ENCODE measurements at regions not wholly inside any gene's neighbourhood (a gene's known extent, or its start where the extent isn't known, plus 50 kb on each side); places are given as distances from the start of the nearest gene placed in this dataset.

DNA sequence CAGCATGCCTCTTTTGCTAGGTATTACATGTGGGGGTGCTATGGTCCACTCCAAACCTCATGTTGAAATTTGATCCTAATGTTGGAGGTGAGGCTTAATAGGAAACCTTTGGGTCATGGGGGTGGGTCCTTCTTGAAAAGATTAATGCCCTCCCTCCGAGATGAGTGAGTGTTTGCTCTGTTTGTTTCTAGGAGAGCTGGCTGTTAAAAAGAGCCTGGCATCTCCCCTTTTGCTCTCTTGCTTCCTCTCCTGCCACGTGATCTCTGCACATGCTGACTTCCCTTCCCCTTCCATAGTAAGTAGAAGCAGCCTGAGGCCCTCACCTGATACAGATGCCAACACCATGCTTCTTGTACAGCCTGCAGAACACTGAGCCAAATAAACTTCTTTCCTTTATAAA, 104.5 kb downstream of the FAT3 start:
- Mint-ChIP-seq H3K4me3 (no peak overlapping the region), H3K27me3 (ENCODE audit: low read depth) (no peaks in the 10 kb centered on the region), H3K9me3 (ENCODE audit: insufficient read depth) (no peaks in the 10 kb centered on the region), H3K27ac (no peak overlapping the region), H3K36me3 (ENCODE audit: low read depth) (no peaks in the 10 kb centered on the region), H3K4me1 (ENCODE audit: low read depth) (no peaks in the 10 kb centered on the region)
- ATAC-seq (no peak), DNase-seq (no peak)
- POLR2A ChIA-PET: no interaction called here
- CTCF ChIA-PET: no interaction called here

DNA sequence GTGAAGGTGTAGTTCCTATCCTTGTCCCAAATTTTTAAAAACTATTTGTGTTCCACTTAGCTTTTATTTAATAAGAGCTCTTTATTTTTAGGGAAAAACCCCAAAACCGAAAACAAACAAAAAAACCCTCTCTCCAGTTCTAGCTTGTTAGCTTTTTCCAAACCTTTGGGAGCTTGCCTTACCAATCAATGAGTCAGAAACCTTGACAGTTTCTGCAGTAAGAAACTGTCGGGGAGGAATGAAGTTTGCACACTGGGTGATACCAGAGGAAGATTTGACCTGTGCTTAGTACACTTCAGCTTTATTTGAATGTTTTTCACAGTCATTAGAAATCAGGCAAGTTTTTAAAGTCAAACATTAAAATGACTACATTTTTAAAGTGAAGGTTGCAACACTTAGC, 105.0 kb downstream of the FAT3 start:
- H3K4me1 Mint-ChIP-seq (ENCODE audit: low read depth): no peaks in the 10 kb centered on the region
- H3K4me3 Mint-ChIP-seq: no peak overlapping the region
- ChIA-PET CTCF (no interaction called here), POLR2A (no interaction called here)
- DNase-seq (no peak), ATAC-seq (no peak)
- no peaks in the 10 kb centered on the region for H3K36me3 Mint-ChIP-seq (ENCODE audit: low read depth)
- no peaks in the 10 kb centered on the region for H3K27me3 Mint-ChIP-seq (ENCODE audit: low read depth)
- no peak overlapping the region for H3K27ac Mint-ChIP-seq
- no peaks in the 10 kb centered on the region for H3K9me3 Mint-ChIP-seq (ENCODE audit: insufficient read depth)

DNA sequence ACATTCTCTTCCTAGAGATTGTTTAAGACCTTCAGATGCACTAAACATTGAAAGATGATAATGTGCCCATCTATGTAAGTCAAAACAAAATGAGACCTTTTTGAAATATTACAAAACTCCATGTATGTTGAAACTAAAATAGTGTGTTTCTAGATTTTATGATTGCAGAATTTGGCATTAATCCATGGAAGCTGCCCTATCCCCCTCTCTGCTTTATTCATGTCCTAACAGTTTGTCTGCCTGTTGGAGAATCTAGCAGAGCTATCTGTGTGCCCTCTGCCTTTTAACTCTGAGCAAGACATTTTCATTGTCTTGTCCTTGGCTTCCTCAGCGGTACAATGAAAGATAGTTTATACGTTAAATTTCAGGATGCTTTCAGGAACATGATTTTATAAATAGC, 105.5 kb downstream of the FAT3 start:
- DNase-seq (no peak), ATAC-seq (no peak)
- Mint-ChIP-seq H3K4me1 (ENCODE audit: low read depth) (no peaks in the 10 kb centered on the region), H3K36me3 (ENCODE audit: low read depth) (no peaks in the 10 kb centered on the region), H3K9me3 (ENCODE audit: insufficient read depth) (no peaks in the 10 kb centered on the region), H3K4me3 (no peak overlapping the region), H3K27ac (no peak overlapping the region), H3K27me3 (ENCODE audit: low read depth) (no peaks in the 10 kb centered on the region)
- CTCF ChIA-PET: no interaction called here
- POLR2A ChIA-PET: no interaction called here

DNA sequence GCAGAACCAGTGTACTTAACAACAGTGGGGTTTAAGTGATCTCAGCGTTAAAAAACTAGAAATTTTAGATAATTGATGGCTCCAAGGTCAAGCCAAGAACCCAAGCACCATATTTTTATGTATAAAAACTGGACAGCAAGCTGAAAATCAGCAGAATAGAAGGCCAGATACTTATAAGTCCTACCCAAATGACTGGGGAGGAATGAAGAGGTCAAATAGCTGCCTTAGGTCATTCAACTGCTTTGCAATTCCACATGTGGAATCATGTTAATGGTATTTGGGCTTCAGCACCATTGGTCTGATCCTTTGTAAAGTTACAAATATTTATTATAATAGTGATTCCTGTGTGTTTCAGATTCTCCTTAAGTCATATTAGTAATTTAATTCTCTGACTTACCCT, 108.4 kb downstream of the FAT3 start:
- no peak overlapping the region for H3K4me3 Mint-ChIP-seq
- no peaks in the 10 kb centered on the region for H3K27me3 Mint-ChIP-seq (ENCODE audit: low read depth)
- H3K4me1 Mint-ChIP-seq (ENCODE audit: low read depth): no peaks in the 10 kb centered on the region
- no peaks in the 10 kb centered on the region for H3K36me3 Mint-ChIP-seq (ENCODE audit: low read depth)
- no peak overlapping the region for H3K27ac Mint-ChIP-seq
- H3K9me3 Mint-ChIP-seq (ENCODE audit: insufficient read depth): no peaks in the 10 kb centered on the region
- POLR2A ChIA-PET: no interaction called here
- CTCF ChIA-PET: no interaction called here
- DNase-seq (no peak), ATAC-seq (no peak)

DNA sequence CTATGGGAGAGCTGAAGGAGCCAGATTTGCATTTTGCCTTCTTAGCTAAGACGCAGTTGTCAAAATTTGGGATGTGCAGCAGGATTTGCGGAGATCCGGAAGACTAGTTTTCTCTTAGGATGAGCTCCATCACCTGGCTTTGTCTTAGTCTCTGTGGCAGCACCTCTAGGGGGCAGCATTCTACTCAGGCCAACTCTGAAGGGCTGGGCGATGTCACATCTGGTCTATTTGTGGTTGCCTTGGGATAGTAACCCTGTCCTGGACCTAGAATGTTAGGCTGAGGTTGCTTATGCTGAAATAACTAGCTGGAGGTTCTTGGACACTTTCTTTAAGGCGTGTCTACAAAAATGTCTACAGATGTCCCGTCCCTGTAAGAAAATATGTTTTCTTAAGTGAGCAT, 116.2 kb downstream of the FAT3 start:
- no peak for DNase-seq
- no peak overlapping the region for H3K4me3 Mint-ChIP-seq
- CTCF ChIA-PET: no interaction called here
- POLR2A ChIA-PET: no interaction called here
- no peaks in the 10 kb centered on the region for H3K36me3 Mint-ChIP-seq (ENCODE audit: low read depth)
- no peaks in the 10 kb centered on the region for H3K9me3 Mint-ChIP-seq (ENCODE audit: insufficient read depth)
- no peak for ATAC-seq
- no peak overlapping the region for H3K27ac Mint-ChIP-seq
- H3K27me3 Mint-ChIP-seq (ENCODE audit: low read depth): no peaks in the 10 kb centered on the region
- no peaks in the 10 kb centered on the region for H3K4me1 Mint-ChIP-seq (ENCODE audit: low read depth)

DNA sequence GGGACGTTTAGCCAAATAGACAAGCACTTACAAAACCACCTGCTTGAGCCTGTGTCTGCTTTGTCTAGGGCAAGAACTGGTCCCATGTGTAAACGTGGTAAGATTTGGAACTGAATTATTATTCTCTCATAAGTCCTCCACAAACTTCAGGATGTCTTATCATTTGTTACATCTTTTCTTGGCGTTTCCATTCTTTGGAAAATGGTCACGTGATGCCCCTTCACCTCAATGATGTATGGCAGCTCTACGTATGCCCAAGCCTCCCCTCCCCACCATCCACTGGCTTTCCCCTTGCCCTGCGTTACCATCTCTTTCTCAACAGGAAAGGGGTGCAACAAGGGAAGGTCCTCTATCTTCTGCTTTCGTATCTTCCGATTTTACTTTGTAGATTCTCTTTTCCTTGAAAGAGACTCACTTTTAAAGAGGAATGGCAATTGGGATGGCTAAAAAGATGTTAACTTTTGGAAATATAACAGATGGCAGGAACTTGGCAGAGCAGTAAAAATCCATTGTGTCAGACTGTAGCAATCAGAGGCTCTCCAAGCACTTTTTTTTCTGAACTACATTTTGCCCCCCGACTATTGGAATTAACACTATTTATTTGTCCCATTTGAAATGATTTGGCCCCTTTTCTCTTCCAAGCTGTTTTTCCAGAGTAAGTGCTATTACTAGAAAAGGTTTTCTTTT, 117.6 kb downstream of the FAT3 start:
- Mint-ChIP-seq H3K4me3 (no peak overlapping the region), H3K27ac (no peak overlapping the region), H3K9me3 (ENCODE audit: insufficient read depth) (no peaks in the 10 kb centered on the region), H3K4me1 (ENCODE audit: low read depth) (no peaks in the 10 kb centered on the region), H3K27me3 (ENCODE audit: low read depth) (no peaks in the 10 kb centered on the region), H3K36me3 (ENCODE audit: low read depth) (no peaks in the 10 kb centered on the region)
- ChIA-PET CTCF (no interaction called here), POLR2A (no interaction called here)
- no peak for DNase-seq
- no peak for ATAC-seq

DNA sequence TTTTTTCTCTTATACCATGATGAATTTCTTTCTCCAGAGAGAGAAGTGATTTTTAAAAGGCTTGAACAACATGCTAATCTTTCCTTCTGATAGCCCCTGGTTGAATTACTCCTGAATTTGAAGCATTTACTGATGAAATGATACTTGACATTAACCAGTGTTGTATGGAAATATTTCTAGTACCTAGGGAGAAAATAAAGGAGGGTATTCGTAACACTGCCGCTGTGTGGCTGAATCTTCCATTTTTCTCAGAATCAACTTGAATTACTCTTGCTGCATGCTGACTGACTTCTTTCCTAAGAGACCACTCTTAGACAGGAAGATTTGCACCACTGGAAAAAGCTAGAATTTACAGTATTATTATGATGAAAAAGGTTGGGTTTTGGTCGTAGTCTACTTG, 118.3 kb downstream of the FAT3 start:
- Mint-ChIP-seq H3K4me3 (no peak overlapping the region), H3K9me3 (ENCODE audit: insufficient read depth) (no peaks in the 10 kb centered on the region), H3K4me1 (ENCODE audit: low read depth) (no peaks in the 10 kb centered on the region), H3K36me3 (ENCODE audit: low read depth) (no peaks in the 10 kb centered on the region), H3K27ac (no peak overlapping the region), H3K27me3 (ENCODE audit: low read depth) (no peaks in the 10 kb centered on the region)
- ChIA-PET CTCF (no interaction called here), POLR2A (no interaction called here)
- DNase-seq (no peak), ATAC-seq (no peak)

DNA sequence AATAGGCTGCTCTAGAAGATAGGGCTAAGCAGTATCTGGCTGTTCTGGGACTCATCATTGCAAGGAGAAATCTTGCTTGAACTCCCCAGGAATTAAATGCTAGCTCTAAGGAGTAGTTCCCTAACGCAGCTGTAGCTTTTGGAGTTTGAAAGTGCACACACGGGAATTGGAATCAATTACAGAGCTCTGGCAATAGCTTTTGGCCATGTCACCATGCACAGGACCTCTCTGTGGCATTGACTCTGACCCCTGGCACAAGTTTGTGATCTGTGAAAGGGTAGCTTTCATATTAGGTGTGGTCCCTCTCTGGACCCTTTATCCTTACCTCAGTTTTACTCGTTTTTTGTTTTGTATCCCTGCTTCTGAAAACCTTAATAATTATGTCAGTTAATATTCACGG, 121.6 kb downstream of the FAT3 start:
- CTCF ChIA-PET: no interaction called here
- DNase-seq: no peak
- no peak for ATAC-seq
- H3K4me3 Mint-ChIP-seq: no peak overlapping the region
- H3K9me3 Mint-ChIP-seq (ENCODE audit: insufficient read depth): no peaks in the 10 kb centered on the region
- no peaks in the 10 kb centered on the region for H3K4me1 Mint-ChIP-seq (ENCODE audit: low read depth)
- H3K27ac Mint-ChIP-seq: no peak overlapping the region
- POLR2A ChIA-PET: no interaction called here
- H3K36me3 Mint-ChIP-seq (ENCODE audit: low read depth): no peaks in the 10 kb centered on the region
- no peaks in the 10 kb centered on the region for H3K27me3 Mint-ChIP-seq (ENCODE audit: low read depth)

DNA sequence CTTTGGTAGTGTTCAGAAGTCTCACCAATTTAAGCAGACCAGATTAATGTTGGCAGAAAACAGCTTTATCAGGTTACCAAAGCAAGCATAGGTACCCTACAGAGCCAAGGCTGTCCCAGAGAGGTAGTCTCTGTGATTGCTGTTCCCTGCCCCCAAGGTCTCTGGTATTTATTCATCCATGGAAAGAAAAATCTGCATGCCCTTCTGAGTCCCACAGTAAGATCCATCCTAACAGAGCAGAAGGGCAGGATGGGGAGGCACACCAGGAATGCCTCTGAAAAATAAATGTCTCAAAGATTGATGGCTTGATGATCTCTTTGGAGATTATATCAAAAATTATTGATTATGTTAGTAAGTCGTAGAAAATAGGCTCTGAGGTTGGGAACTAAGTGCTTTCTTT, 122.8 kb downstream of the FAT3 start:
- Mint-ChIP-seq H3K27me3 (ENCODE audit: low read depth) (no peaks in the 10 kb centered on the region), H3K4me1 (ENCODE audit: low read depth) (no peaks in the 10 kb centered on the region), H3K4me3 (no peak overlapping the region), H3K36me3 (ENCODE audit: low read depth) (no peaks in the 10 kb centered on the region), H3K27ac (no peak overlapping the region), H3K9me3 (ENCODE audit: insufficient read depth) (no peaks in the 10 kb centered on the region)
- ATAC-seq: no peak
- ChIA-PET POLR2A (no interaction called here), CTCF (no interaction called here)
- DNase-seq: no peak

DNA sequence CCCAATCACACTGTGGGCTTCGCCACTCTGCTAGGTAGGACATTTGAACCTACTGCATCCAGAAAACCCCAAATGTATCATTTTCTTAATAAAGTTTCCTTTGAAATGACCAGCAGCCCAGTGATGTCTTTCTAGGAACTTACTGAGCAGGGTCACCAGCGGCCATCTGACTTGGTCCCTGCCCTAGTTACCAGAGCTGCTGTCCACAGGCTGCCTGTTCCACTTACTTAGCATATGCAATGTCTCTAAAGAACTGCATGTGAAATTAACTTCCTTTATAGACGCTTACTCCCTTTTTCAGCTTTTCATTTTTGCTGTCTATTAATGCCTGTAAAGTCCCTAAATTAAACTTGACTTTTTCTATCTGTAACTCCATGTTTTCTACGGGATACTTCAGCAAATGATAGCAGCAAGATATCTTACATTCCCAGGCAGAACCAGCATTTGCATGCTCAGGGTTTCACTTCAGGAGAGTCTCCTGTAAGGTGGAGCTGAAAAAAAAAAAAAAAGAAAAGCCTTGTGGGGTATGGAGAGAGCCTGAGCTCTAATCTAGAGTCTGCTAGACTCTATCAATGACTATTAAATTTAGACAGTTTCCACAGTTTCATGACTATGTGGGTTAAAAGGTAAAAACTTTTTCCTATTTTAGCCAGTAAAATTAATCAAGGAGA, 125.0 kb downstream of the FAT3 start:
- Mint-ChIP-seq H3K4me3 (no peak overlapping the region), H3K36me3 (ENCODE audit: low read depth) (no peaks in the 10 kb centered on the region), H3K9me3 (ENCODE audit: insufficient read depth) (peaks cover 5% of the 10 kb centered on the region), H3K27me3 (ENCODE audit: low read depth) (no peaks in the 10 kb centered on the region), H3K27ac (no peak overlapping the region), H3K4me1 (ENCODE audit: low read depth) (no peaks in the 10 kb centered on the region)
- ATAC-seq (no peak), DNase-seq (no peak)
- ChIA-PET POLR2A (no interaction called here), CTCF (no interaction called here)

DNA sequence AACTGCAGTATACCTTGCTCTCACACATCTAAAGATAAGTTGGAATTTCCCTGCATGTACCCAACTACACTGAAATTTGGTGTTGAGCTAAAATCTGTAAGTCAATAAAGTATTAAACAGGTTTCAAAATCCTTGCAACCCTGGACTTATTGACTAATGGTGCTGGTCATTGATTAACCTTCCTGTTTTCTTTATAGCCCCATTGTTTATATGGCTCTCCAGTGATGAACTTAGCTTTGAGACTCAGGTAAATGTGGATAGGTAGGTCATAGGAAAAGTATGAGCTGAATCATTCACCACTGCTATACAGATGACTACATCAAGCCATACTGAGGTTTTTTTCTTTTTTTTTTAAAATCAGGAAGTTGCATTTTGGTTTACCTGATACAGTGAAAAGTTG, 132.7 kb downstream of the FAT3 start:
- Mint-ChIP-seq H3K4me3 (no peak overlapping the region), H3K36me3 (ENCODE audit: low read depth) (no peaks in the 10 kb centered on the region), H3K27ac (no peak overlapping the region), H3K27me3 (ENCODE audit: low read depth) (no peaks in the 10 kb centered on the region), H3K9me3 (ENCODE audit: insufficient read depth) (peaks cover 5% of the 10 kb centered on the region), H3K4me1 (ENCODE audit: low read depth) (no peaks in the 10 kb centered on the region)
- CTCF ChIA-PET: no interaction called here
- ATAC-seq: no peak
- POLR2A ChIA-PET: no interaction called here
- no peak for DNase-seq

DNA sequence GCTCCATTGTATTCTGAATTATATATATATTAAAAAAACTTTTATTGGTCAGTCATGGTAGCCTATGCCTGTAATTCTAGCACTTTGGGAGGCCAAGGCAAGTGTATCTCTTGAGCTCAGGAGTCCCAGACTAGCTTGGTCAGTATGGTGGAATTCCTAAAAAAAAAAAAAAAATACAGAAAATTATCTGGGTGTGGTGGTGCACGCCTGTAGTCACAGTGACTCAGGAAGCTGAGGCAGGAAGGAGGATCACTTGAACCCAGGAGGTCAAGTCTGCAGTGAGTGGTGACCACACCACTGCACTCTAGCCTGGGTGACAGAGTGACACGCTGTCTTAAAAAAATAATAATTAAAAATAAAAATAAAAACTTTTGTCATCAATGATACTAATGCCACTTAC, 133.2 kb downstream of the FAT3 start:
- ATAC-seq: no peak
- Mint-ChIP-seq H3K27me3 (ENCODE audit: low read depth) (no peaks in the 10 kb centered on the region), H3K4me1 (ENCODE audit: low read depth) (no peaks in the 10 kb centered on the region), H3K36me3 (ENCODE audit: low read depth) (no peaks in the 10 kb centered on the region), H3K9me3 (ENCODE audit: insufficient read depth) (peaks cover 4% of the 10 kb centered on the region), H3K27ac (no peak overlapping the region), H3K4me3 (no peak overlapping the region)
- no peak for DNase-seq
- ChIA-PET CTCF (no interaction called here), POLR2A (no interaction called here)

DNA sequence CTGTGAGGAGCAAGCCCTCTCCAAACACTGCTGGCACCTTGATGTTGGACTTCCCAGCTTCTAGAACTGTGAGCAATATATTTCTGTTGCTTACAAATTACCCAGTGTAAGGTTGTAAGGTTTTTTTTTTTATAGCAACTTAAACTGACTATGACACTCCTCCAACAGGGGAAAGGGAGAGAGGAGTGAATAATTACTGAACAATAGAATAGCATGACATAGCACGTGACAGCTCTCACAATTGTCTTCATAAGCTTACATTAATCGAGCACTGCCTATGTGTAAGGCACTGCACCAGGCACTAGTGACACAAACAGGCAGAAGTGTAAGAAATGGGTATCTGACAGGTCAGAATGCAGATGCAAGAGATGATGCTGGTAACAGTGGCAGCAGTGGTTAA, 136.9 kb downstream of the FAT3 start:
- Mint-ChIP-seq H3K9me3 (ENCODE audit: insufficient read depth) (no peaks in the 10 kb centered on the region), H3K4me1 (ENCODE audit: low read depth) (no peaks in the 10 kb centered on the region), H3K27ac (no peak overlapping the region), H3K27me3 (ENCODE audit: low read depth) (no peaks in the 10 kb centered on the region), H3K4me3 (no peak overlapping the region), H3K36me3 (ENCODE audit: low read depth) (no peaks in the 10 kb centered on the region)
- ChIA-PET POLR2A (no interaction called here), CTCF (no interaction called here)
- DNase-seq (no peak), ATAC-seq (no peak)

Data from activated CD8-positive, alpha-beta T cell treated with anti-CD3 and anti-CD28 coated beads, Interleukin-2, amount 10 ng/mL, durations not matched to agents 7 days and 5 days (primary cell).